GM12864 (cell line): ENCODE measurements at regions not wholly inside any gene's neighbourhood (a gene's known extent, or its start where the extent isn't known, plus 50 kb on each side); places are given as distances from the start of the nearest gene placed in this dataset.

ENCODE experiments used
- DNase-seq: peaks from one replicate; pipeline ENCODE4 v3.0.0-alpha.2; 2011; ENCODE audit warnings: low read depth
- H3K4me3 ChIP-seq: 2 replicates; pipeline ENCODE4 v1.5.1; 2011; ENCODE audit warnings: mild to moderate bottlenecking, low read depth, low read length, control low read depth
- TF ChIP-seq, protein P1 (sequence below): IDR thresholded peaks from 2 replicates; pipeline ENCODE4 v1.5.1; 2011; ENCODE audit warnings: low read depth, mild to moderate bottlenecking, moderate library complexity, low read length, control low read depth, inconsistent platforms; ENCODE audit errors: missing control alignments

DNA sequence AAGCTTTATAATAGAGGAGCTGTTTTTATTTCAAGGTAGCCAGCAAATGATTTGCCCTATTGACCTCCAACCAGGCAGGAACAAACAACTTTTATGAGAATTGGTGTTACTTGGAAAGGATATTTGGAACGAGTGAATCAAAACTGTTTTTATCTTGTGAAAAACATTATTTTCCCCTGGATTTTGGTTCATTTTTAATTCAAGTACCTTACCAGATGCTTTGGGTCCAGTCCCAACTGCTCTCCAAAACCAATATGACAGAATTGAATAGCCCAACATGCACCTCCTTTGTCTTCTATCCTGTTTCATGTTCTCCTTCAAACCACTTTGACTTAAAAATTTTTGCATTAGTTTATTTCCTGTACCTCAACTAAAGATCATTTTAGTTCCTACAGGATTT, 178.6 kb upstream of the RBMS1 start:
- TF ChIP-seq, protein P1, sequence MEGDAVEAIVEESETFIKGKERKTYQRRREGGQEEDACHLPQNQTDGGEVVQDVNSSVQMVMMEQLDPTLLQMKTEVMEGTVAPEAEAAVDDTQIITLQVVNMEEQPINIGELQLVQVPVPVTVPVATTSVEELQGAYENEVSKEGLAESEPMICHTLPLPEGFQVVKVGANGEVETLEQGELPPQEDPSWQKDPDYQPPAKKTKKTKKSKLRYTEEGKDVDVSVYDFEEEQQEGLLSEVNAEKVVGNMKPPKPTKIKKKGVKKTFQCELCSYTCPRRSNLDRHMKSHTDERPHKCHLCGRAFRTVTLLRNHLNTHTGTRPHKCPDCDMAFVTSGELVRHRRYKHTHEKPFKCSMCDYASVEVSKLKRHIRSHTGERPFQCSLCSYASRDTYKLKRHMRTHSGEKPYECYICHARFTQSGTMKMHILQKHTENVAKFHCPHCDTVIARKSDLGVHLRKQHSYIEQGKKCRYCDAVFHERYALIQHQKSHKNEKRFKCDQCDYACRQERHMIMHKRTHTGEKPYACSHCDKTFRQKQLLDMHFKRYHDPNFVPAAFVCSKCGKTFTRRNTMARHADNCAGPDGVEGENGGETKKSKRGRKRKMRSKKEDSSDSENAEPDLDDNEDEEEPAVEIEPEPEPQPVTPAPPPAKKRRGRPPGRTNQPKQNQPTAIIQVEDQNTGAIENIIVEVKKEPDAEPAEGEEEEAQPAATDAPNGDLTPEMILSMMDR: no peak
- no peak overlapping the region for H3K4me3 ChIP-seq
- DNase-seq: no peak

DNA sequence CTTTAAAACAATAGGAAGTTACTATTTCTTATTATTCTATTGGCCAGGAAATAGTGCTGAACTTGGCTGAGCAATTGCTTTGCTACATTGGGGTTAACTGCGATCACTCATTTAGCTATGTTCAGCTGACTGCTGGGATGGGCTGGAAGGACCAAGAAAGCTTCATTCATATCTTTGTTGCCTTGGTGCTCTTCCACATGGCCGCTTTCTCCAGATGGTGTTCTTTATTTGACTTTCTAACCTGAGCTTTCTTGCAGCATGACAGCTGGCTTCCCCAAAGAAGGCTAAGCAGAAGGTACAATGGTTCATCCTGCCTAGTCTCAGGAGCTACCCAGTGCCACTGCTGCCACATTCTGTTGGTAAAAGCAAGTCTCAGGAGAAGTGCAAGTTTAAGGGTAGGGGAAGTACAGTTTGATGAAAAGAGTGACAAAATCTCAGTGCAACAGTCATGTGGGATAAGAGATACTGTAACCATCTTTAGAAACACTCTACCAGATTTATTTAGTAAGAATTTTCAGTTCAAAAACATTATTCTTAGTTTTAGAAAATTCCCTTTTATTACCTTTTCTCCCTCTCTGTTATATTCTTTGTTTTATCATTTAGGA, 180.6 kb upstream of the RBMS1 start:
- H3K4me3 ChIP-seq: no peak overlapping the region
- no peak for DNase-seq
- TF ChIP-seq, protein P1: no peak

DNA sequence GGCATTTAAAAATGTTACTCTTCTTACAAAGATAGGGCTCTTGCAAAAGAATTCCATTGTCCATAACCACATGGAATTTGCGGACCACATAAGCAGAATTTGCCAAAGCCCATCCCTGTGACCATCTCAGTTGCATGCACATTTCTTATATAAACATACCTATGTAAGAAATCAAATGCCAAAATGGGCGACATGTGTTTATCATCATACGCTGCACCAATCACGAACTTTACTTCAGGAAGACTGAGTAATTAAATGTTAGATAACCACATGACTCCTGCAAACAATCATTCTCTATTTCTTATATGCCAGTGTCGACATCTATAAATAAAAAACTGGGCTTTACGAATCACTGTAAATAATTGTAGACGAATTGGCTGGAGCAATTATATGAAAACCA, 186.1 kb upstream of the RBMS1 start:
- no peak overlapping the region for H3K4me3 ChIP-seq
- TF ChIP-seq, protein P1: no peak
- no peak for DNase-seq

DNA sequence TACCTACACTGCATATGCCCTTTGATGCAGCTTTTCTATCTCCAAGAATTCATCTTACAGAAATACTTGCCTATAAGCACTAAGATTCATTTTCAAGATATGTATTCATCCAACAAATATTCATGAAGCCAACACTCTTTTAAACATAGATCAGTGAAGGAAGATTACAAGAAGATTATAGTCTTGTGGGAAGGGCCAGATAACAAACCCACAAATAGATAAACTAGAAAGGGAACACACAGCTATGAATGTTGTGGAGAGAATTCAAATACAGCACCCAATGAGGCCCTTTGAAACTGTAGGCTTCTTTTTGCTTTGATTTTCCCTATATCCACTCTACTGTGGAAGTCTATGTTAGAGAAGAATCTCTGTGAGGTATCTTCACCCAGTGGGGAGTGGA, 186.7 kb upstream of the RBMS1 start:
- no peak for DNase-seq
- TF ChIP-seq, protein P1: no peak
- no peak overlapping the region for H3K4me3 ChIP-seq

DNA sequence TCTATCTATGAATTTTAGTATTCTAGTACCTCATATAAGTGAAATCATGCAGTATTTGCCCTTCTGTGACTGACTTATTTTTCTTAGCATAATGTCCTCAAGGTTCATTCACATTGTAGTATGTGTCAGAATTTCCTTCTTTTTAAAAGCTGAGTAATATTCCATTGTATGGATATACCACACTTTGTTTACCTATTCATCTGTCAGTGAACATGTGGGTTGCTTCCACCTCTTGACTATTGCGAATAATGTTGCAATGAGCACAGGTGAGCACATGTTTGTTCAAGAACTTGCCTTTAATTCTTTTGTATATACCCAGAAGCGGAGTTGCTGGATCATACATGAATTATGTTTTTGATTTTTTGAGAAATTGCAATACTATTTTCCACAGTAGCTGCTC, 187.4 kb upstream of the RBMS1 start:
- TF ChIP-seq, protein P1: no peak
- H3K4me3 ChIP-seq: no peak overlapping the region
- no peak for DNase-seq

DNA sequence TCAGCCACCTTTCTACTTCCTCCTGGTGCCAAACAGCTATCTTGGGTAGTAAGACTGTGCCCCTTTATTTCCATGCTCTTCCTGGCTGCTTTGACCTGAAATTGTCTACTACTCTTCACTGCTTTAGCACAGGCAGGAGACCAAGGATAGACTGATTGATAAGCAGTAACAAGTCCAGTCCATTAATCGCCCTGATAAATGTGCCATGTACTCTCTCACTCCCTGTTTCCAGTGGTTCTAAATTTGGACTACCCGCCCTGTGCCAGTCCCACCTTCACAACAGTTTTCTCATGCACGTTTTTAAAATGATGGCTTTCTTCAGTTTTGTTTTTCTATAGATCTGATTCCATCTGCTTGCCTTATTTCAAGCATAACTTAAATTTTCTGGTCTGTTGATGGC, 189.6 kb upstream of the RBMS1 start:
- TF ChIP-seq, protein P1: no peak
- DNase-seq: no peak
- H3K4me3 ChIP-seq: no peak overlapping the region

DNA sequence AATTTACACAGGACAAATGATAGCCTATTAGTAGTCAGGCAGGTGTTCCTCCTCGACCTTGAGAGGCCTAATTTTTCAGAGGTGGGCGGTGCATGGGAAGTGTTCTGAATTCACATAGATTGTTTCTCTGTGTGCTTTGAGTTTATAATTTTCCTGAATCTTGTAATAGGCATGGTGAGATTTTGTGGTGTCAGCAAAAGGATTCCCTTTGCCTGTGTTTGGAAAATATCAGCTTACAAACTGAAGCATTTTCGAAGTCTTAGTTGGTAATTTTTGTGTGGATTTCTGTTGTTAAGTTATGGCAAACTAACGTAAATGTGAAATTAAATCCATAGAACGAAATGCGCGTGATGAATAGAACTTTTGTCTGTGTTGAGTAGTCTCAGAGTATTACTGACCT, 194.0 kb upstream of the RBMS1 start:
- DNase-seq: no peak
- TF ChIP-seq, protein P1: no peak
- H3K4me3 ChIP-seq: no peak overlapping the region
